GM10266 (cell line): ENCODE measurements at regions not wholly inside any gene's neighbourhood (a gene's known extent, or its start where the extent isn't known, plus 50 kb on each side); places are given as distances from the start of the nearest gene placed in this dataset.

Source experiments
- DNase-seq: peaks from one replicate; pipeline ENCODE4 v3.0.0; 2012; ENCODE audit errors: extremely low spot score
- CTCF ChIP-seq: IDR thresholded peaks from 2 replicates; pipeline ENCODE4 v1.5.1; 2012; ENCODE audit warnings: mild to moderate bottlenecking, low read depth; ENCODE audit not compliant: control insufficient read depth, insufficient read depth; ENCODE audit errors: missing control alignments

- no peak for TF ChIP-seq CTCF
- DNase-seq = no peak
Observed at GRCh38 chr6:40286721-40287120, 300.4 kb downstream of the LRFN2 start.

GRCh38 chr6:40285996-40286395, 301.2 kb downstream of the LRFN2 start:
- no peak for TF ChIP-seq CTCF
- no peak for DNase-seq

GRCh38 chr6:40285535-40285934, 301.6 kb downstream of the LRFN2 start:
- DNase-seq = no peak
- no peak for TF ChIP-seq CTCF

GRCh38 chr6:40282986-40283385, 304.2 kb downstream of the LRFN2 start:
- no peak for TF ChIP-seq CTCF
- no peak for DNase-seq

- DNase-seq = no peak
- no peak for TF ChIP-seq CTCF
Observed at GRCh38 chr6:40281402-40281801, 305.8 kb downstream of the LRFN2 start.

GRCh38 chr6:40280231-40280630, 306.9 kb downstream of the LRFN2 start:
- DNase-seq = no peak
- no peak for TF ChIP-seq CTCF

GRCh38 chr6:40276141-40276540, 311.0 kb downstream of the LRFN2 start:
- TF ChIP-seq CTCF = no peak
- DNase-seq = no peak

- no peak for TF ChIP-seq CTCF
- no peak for DNase-seq
Observed at GRCh38 chr6:40274058-40274457, 313.1 kb downstream of the LRFN2 start.
